GM21825 (cell line): ENCODE measurements at regions not wholly inside any gene's neighbourhood (a gene's known extent, or its start where the extent isn't known, plus 50 kb on each side); places are given as distances from the start of the nearest gene placed in this dataset.

Experiments used
- ATAC-seq: cut with Tn5 transposase; IDR thresholded peaks from one replicate; pipeline ENCODE4 v1.9.1; 2021; ENCODE audit warnings: mild to moderate bottlenecking, moderate library complexity; ENCODE audit not compliant: unreplicated experiment

DNA sequence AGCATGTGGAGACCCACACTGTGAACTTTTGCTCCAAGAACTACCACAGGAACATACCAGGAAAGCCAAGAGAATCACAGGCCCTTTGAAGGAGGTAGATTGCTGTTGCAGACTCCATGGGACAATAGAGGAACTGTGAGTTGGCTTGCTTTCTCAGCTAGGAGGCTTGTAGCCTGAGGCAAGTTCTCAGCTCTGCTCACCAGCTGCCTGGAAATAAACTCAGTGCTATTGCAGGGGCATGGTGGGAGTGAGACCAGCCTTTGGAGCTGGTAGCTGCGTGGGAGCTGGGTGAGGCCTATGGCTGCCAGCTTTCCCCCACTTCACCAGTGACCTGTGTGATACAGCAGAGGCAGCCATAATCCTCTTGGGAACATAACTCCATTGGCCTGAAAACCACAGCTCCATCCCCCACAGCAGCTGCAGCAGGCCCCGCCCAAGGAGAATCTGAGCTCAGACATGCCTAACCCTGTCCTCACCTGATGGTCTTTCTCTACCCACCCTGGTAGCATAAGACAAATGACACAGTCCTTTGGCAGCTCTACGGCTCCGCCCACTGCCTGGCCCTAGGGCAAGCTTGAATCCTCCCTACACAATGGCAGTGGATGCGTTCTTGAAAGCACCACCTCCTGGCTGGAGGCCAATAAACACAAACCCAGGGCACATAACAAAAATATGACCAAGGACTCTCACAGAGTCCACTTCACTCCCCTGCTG lies 389.5 kb downstream of the KIF4B start:
- ATAC-seq: no peak

DNA sequence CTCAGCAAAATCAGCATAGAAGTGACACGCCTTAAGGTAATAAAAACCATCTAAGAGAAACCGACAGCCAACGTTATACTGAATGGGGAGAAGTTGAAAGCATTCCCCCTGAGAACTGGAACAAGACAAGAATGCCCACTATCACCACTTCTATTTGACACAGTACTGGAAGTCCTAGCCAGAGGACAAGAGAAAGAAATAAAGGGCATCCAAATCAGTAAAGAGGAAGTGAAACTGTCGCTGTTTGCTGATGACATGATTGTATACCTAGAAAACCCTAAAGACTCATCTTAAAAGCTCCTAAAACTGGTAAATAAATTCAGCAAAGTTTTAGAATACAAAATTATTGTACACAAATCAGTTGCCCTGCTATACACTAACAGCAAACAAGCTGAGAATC lies 393.3 kb downstream of the KIF4B start:
- no peak for ATAC-seq

GRCh38 chr5:155408465-155408864 lies 394.9 kb downstream of the KIF4B start:
- ATAC-seq: no peak

DNA sequence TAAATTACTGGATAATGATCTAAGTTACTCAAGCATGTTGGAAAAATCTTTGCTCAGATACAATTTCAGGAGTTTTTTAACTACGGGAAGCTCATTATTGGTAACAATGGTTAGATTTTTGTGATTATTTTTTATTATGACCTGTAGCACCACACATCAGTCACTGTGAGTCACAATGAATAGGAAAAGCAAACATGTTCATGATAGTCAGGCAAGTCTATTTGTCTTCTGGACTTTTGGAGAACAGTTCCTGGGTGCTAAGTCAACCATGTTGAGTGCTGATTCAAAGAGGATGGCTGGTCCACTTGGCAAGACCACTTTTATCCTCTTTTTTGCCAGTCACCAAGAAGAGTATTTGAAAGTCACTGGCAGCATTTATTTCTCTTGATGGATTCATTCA lies 403.2 kb downstream of the KIF4B start:
- ATAC-seq: no peak

GRCh38 chr5:155418960-155419579 lies 405.5 kb downstream of the KIF4B start:
- no peak for ATAC-seq

GRCh38 chr5:155430192-155430591 lies 416.6 kb downstream of the KIF4B start:
- ATAC-seq: no peak

DNA sequence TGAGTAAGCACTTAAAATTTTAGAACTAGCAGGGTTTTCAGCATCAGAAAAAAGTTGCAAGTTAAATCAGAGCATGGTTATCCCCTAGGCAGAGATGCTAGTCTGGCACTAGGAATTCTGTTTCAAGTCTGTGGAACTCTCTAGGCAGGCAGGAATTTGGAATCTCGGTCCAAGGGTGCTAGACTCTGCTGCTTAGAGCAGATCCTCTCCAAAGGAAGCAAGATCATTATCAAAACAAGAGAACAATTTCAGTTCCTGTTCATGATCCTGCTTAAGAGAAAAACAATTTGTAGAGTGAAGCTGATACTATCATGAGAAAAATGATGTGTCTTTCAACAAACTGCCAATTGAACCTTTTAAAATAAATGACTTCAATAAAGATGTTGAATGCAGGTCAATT lies 420.7 kb downstream of the KIF4B start:
- ATAC-seq: no peak

DNA sequence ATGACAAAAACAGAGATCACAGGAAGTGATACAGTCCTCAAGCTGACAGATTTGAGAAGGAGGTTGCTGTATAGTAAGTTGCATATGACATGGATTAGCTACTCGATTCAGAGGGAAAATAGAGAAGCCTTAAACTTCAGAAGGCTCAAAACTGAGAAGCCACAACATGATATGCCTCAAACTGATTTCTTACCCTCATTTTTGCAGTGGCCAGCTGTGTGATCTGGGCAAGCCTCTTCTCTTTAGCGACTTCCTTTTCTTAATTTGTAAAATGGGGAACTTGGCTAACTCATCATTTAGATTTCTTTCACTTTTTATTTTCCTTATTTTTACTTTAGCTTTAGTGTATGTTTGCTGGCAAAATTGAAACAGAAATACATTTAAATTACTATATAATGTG lies 421.1 kb downstream of the KIF4B start:
- no peak for ATAC-seq

- ATAC-seq: no peak
These were observed 428.3 kb downstream of the KIF4B start for GRCh38 chr5:155441849-155442248.

GRCh38 chr5:155451106-155451505 lies 437.6 kb downstream of the KIF4B start:
- ATAC-seq: no peak

DNA sequence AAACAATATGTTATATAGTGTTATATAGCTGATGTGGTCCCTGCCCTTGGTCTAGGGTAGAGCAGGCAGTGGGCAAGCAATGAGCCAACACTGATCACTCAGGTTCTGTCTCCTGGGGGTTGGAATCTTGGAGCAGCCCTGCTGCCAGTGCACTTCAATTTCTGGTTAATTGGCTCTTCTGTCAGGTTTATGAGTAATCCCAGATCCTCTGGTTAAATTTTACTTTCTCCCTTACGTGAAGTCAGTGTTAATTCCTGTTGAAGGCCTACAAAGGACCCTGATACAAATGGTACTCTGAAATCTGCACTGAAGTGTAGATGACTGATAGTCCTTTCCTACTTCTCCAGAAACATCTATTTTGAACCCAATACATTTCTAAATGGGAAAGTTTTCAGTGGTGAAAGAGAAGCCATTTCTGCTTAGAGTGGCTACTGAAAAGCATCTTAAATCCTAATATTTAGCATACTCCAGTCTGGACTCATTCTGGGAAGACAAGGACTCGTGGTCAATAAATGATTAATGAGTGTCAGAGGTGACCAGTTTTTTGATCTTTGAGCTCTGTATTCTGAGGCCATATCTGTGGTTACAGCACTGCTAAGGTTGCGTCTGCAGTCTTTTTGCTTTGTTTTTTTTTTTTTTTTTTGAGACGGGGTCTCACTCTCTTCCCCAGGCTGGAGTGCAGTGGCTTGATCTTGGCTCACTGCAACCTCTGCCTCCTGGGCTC lies 442.4 kb downstream of the KIF4B start:
- ATAC-seq: no peak

DNA sequence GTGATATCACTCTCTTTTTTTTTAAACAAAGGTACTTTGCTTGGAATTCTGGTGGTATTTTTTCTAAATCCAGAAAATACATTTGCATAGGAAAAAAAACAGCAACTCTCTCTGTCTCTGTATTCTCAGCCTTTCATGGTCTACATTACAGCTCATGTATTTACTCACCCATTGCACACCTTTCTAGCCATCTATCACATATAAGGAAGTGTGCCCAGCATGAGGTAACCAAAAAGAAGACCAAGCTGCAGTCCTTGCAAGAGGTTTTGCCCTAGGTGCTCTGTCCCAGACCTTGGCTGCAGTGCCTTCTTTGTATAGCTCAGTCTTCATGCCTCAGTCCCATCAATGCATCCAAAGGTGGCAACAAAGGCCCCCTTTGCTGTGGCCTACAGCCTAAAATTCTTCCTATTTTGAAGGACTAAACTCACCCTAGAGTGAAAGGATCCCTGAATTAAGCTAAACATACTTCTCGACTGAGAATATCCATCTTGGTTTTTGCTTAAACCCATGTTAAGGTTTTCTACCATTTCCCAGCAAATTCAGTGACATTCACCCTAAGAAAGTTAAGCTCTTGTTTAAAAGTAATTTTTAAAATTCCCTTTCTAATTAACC lies 446.4 kb downstream of the KIF4B start:
- ATAC-seq: no peak

DNA sequence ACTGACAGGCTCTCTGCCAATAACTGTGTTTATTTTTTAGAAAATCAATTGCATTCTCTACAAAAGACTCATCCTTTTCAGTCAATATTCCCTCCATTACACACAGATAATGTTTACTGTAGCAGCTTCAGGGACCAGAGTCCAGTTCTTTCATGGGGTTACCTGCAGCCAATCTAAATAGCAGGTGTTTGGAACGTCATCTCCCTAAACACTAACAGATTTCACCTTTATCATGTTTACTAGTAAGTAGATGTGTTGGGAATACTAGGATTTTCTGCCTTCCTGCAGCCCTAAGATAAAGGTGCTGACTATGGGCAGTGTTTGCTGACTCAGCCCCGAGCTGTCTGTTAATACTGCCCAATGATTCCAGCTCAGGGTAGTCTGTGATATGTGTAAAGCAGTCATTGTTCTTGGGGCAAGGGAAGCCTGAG lies 447.0 kb downstream of the KIF4B start:
- ATAC-seq: no peak

DNA sequence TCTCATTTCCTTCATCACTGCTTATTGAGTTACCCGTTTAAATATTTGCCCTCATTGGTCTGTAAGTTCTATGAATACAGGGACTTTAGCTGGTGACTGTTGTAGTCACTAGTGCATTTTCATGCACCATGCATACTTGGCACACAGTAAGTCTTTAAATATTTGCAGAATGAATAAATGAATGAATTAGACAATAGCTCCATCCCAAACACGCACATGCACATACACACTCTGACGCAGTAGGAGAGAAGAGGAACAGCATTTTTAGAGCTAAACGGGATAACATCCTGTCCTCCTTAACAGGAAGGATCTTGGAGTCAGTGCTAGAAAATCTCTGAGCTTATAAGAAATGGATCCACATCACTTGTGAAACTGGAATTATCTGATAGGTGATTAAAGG lies 447.7 kb downstream of the KIF4B start:
- no peak for ATAC-seq

DNA sequence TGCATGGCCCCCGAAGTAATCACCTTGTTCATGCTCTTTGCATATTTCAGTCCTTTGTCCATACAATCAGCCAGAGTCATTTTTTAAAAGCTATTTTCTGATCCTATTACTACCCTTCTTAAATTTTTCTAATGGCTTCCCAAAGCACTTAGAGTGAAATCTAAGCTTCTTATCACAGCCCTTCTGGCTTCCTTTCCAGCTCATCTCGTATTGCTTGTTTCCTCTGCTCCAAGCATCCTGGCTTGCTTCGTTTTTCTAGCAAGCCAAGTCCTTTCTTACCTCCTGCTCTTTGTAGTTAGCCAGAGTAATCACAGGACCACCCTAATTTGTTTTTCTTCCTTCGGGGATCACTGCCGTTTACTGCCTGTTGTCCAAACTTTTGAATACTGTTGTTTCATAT lies 453.3 kb downstream of the KIF4B start:
- ATAC-seq: no peak

- ATAC-seq: no peak
These were observed 457.5 kb downstream of the KIF4B start for GRCh38 chr5:155471027-155471426.

DNA sequence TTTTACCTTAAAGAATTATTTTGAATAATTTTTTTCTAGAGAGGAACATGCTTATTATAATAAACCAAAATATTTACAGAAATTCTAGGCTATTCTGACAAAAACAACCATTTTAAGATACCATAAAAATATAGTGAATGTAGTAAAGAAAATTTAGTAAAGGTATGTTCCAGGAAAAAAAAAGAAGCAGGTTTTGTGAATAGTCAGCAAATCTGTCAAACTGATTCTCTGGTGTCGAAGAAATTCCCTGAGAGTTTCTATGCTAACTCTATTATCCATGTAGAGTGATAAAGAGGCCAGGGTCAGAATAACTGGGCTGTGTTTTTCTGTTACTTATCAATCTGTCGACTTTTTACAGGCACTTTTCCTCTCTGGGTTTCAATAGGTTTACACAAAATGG lies 459.2 kb downstream of the KIF4B start:
- ATAC-seq: no peak

DNA sequence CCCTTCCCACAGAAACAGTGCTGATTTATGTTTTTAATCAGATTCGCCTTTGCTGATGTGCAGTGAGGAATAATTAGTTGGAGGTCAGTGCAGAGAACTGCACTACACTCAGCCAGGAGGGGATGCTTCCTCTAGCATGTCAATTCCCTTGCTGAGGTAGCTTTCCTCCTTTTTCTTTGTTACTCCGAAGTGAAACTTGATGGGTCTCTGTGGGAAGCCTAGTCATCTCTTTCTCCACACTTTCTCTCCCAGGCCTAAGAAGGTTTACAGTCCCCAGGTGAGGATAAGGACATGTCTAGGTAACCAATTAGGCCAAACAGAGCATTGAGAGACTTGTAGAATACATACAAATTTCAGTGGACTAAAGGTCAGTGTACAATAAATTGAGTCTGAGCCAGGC lies 461.8 kb downstream of the KIF4B start:
- ATAC-seq: no peak

DNA sequence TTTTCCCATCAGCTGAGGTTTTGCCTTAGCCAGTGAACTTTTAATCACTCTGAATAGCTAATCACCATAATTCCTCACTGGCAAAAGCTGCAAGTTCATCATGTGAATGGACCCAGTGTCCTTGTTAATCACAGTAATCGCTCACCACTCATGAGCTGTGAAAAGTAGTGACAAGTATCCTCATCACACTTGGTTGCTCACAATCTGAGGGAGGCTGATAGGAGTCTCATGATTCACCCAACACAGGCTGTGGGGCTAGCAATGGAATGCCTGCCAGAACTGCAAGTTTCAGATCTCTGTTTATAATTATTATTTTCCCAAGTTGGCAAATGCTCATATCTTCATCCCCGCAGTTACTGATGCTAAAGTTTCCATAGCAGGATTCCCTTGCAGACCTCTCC lies 467.2 kb downstream of the KIF4B start:
- ATAC-seq: no peak

DNA sequence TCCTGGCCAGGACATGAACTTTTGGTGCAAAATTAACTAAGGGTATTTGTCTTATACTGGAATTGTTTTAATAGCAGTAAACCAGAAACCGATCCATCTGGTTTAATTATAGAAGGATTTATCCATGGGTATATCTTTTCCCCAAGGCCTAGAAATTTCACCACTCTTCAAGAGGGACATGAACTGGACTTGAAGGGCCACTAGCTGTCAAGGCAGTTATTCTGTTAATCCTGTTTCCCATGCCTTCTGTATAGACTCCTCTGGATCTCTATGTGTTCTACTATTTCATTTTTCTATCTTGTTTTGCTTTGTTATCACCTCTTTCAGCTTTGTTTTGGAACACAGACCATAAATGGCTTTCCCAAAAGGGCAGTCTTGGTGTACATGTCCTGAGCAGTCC lies 467.6 kb downstream of the KIF4B start:
- no peak for ATAC-seq

- ATAC-seq: no peak
These were observed 468.9 kb downstream of the KIF4B start for GRCh38 chr5:155482428-155482827.

DNA sequence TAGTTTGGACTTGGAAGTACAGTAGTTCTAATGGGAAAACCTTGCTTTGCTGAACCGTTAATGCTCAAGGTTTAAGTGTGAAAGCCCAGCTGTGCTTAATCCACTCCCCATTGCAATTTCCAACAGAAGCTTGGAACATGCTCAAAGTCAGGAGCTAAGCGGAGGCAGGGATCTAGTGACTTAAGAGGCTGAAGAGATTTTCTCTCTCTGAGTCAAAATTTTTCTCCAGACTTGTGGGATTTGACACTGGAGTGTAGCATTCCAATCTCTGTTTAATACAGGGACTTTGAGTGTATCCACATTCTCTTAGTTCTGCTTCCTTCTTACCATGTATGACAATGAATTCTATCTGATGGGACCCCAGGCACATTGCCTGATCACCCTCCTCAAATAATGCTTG lies 471.8 kb downstream of the KIF4B start:
- ATAC-seq: no peak
